NCI-H1930 (cell line): ENCODE measurements at regions not wholly inside any gene's neighbourhood (a gene's known extent, or its start where the extent isn't known, plus 50 kb on each side); places are given as distances from the start of the nearest gene placed in this dataset.
"Not testable (repeated sequence)": the region's sequence is repeated elsewhere in the genome, so short reads cannot be mapped to it uniquely, and the experiment has no call there.

Experiments
- DNase-seq, 2 experiments: peaks; one replicate each; lab custom pipeline; 2025; lab: John Stamatoyannopoulos, UW

DNA sequence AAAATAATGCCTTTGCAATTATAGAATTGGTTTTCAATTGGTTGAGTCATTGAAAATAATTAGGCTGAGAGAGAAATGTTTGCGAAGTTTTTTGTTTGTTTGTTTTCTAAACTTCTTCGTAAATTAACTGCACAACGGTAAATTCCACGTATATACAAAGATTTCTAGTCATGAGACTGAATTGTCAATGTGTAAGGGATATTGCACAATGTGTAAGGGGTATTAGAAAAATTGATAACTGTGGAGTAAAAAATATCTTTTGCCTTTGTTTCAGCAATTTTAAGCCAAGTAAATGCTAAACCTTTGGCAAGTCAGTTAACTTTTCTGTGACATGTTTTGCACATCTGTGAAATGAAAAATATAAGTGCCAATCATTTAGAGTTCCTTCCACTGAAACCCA lies 606.0 kb downstream of the TMEM182 start:
- no peak for DNase-seq

DNA sequence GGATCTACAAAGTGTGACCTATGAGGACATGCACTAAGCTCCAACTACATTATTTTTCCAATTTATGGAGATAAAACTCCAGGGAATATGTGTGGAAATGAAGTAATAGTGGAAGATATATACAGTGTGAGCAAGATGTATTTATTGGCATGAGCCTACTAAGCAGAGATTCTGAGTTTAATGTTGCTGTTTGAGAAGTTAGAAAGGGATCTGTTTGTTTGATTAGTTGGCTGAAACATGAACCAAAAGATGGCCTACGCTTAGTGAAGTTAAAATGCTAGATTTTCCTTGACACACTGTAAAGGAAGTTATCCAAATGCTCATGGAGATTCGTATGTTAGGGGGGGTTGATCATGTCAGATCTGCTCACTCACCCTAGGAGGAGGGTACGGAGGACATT lies 621.7 kb downstream of the TMEM182 start:
- no peak for DNase-seq

DNA sequence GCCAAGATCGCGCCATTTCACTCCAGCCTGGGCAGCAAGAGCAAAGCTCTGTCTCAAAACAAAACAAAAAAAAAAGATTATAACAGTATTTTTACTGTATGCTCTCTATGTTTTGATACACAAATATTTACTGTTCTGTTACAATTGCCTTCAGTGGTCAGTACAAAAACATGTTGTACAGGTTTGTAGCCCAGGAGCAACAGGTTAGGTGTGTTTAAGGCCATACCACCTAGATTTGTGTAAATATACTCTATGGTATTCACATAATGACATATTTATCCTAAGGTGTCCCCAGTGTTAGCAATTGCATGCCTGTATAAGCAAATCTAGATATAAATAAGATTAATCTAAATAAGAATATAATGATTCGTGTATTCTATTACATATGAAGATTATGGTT lies 625.0 kb downstream of the TMEM182 start:
- no peak for DNase-seq

DNA sequence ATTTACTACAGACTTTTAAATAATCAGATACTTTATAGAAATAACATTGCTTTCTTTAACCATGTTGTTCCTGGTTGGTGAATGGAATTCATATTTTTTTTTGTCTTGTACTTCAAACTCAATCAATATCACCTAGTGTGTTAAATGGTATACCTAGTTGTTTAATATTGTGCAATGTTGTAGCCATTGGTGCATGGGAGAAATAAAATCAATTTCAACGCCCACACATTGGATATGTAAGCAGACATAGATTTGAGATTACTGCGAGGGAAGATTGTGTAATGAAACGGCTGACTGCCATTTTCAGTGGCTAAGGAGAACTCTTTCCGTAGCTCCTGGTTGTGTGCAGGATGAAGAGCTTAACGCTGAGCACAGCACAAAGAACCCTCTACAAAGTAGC lies 626.1 kb downstream of the TMEM182 start:
- no peak for DNase-seq

DNA sequence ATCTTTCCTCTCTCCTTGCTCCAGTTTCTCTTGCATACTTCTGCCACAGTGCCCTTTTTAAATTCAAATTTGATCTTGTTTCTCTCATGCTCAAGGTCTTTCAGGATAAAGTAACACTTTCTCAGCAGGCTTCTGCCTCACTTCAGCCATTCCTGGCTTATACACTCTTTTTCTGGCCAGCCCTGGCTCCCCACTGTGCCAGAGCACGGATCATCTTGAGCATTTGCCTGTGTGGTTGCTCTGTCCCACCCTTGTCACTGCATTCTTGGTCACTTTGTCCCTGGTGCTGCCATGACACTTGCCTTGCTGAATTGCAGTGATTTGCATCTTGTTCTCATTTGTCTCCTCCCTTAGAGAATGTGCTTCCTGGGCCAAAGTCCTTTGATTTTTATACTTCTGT lies 634.3 kb downstream of the TMEM182 start:
- no peak for DNase-seq

DNA sequence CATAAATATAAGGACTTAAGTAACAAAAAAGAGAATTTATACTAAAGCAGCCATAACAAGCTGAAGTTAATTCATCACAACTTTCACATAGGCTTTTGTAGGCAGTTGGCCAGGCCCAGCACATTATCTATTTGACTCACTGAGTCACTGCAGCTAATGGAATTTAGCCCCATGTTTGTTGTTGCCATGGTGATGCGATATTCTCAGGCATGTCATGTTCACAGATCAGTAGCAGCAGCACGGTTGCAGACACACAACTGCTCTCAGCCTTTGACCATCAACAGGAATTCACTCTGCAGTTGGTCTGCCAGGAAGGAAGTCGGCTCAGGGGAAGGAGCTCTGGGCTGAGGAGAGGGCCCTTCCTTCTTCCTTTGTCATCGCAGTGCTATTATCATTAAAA lies 639.8 kb downstream of the TMEM182 start:
- DNase-seq = no peak

DNA sequence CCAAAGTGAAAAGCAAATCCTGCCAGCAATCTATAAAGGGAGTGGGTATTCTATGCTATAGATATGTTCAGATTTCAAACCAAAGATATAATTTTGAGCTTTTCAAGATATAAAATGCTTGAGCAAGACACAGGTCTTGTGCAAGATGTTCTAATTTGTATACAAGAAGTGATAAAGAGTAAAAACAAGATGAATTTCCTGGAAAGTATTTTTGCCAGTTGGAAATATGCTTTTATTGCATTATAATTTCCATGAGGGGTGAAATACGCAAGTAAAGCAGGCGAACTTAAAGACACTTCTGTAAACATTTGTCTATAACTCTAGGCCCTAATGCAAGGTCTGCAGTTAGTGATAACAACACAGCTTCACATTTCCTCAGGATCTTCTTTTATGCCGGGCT lies 640.5 kb downstream of the TMEM182 start:
- no peak for DNase-seq

DNA sequence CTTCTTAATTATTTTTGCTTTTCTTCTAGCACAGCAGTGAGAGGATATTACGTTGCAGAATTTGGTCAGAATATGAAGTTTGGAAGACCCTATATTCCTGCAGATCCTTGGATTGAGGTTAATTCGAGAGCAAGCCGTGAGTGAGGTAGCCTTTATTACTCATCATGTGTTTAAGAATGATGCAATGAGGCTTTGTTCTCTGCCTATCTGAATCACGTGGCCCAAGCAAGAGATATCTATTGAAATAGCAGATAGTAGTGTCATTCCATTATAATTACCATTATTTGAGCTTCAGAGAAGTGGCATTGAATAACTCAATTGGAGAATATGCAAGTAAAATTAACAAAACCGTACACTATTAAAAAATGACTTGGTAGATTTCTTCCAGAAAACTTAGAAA lies 641.1 kb downstream of the TMEM182 start:
- no peak for DNase-seq

DNA sequence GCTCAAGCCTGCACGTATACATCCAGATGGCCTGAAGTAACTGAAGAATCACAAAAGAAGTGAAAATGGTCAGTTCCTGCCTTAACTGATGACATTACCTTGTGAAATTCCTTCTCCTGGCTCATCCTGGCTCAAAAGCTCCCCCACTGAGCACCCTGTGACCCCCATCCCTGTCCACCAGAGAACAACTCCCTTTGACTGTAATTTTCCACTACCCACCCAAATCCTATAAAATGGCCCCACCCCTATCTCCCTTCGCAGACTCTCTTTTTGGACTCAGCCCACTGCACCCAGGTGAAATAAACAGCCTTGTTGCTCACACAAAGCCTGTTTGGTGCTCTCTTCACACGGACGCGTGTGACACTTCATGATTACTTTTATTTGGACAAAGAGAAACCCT lies 641.6 kb downstream of the TMEM182 start:
- not testable (repeated sequence) for DNase-seq

DNA sequence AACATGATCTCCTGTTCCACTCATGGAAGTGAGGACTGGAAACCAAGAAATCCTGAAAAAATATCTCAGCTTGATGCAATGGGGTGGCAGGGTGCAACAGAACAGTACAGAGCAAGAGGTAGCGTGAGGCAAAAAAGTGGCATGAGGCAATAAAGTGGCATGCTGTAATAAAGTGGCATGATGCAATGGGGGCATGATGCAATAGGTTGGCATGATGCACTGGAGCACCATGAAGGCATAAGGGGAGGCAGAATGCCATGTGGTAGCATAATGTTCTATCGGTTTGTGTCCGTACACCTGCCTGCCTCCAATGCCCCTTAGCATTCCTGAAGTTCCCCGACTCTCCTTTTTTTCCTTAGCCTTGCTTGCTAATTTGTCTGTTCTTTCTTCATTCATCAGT lies 648.4 kb downstream of the TMEM182 start:
- no peak for DNase-seq

DNA sequence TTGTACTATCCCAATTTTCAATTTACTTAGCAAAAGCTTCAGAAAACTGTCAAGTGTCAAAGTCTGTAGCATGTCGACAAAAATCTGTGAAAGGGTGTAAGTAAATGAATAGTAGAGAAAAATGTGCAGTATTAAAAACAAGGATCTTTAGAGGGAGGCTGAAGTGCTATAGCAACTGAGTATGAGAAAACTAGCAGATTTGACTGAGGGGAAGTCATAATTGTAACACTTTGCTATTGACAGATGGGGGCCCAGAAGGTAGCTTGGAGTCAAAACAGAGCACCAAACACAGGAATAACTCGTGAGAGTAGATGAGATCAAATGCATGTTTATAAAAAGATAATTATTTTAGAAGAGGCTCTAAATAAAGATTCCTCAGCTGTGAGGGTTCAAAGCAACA lies 657.7 kb downstream of the TMEM182 start:
- DNase-seq = no peak

DNA sequence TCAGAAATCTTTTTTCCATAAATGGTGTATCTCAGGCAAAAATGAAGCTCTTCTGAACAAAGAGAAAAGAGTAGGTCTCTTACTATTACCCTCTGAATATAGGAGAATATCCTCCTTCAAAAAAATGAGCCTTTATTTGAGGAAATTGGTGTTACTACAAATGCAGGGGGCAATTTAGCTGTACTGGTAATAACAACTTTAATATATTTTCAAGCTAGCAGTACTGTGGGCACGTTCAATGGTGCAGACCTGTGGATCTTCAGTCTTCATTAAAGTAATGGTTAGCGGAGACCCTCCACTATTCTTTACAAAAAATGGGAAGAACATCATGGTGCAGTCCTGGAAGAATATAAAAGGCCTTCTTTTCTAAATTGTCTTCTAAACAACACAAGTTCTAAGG lies 661.3 kb downstream of the TMEM182 start:
- no peak for DNase-seq

DNA sequence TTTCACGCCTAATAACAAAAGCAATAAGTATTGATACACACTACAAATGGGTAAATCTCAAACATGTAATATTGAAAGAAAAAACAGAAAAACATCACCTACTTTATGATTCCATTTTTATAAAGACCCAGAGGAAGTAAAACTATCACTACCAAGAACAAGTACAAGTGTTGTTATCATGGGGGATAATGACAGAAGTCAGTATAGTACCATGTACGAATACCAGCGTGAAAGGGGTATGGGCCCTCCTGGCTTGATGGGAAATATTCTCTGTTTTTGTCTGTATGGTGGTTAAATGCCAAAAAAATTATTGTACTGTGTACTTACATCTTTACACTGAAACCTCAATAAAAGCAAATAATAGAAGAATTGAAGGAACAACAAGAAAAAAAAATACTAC lies 665.7 kb downstream of the TMEM182 start:
- no peak for DNase-seq

DNA sequence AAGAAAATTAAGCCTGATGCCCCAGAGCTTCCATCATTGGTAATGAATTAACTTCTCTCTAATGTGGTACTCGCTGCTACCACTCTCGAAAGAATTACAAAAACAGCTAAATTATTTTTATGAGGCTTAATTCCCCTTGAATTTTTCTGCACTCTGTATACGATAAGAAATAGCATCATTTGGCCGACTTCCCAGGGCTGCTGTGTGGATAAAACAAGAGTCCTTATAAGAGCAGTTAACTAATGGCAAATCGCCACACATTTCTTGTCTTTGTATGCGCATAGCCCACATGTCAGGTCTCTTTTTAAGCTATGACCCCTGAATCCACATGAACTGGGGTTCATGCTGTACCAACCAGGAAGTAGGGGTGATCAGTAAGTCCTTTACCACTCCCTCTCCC lies 668.4 kb downstream of the TMEM182 start:
- DNase-seq = no peak

DNA sequence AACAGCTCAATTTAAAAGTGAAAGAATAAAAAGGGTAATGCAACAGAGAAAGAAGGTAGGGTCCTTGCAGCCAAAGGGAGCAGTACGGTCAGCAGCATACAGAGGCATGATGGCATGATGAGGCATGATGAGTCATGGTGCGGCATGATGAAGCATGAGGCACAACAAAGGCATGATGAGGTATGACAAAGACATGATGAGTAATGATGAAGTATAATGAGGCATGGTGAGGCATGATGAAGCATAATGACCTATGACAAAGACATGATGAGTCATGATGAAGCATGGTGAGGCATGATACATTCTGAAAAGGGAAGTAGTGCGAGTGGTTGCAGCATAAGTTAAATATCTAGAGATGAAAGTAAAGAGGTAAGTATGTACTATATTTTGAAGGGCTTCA lies 673.2 kb downstream of the TMEM182 start:
- DNase-seq = no peak

DNA sequence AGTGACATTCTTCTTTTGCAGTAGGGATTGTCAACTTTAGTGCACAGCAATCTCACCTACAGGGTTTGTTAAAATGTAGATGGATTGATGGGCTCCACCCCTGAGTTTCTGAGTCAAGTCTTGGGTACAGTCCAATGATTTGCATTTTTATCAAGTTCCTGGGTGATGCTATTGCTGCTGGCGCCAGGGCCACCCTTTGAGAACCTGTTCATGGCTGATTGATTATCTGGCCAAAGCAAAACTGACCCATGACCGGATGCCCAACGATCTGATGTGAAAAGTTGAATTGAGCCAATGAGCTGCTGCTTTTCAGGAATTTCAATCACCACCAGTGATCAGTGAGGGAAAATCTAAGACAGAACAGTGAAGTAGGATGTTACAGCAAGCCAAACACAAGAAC lies 675.3 kb downstream of the TMEM182 start:
- no peak for DNase-seq

DNA sequence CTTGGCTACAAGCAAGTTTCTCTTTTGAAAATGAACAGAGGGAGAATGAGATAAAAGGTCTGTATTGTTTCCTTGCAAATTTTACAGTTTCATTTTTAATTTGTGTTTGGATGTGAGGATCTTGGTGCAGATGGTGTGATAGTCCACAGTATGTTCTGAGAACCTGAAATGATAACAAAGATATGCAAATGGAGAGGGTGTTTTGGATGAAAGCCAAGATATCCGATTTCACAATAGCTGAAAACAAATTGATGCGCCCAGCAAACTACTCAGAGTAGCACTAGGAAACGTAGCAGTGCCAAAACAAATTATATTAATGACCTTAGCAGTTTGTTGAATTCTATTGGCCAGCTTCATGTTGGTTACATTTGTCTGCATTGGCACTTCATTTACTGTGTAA lies 683.5 kb downstream of the TMEM182 start:
- peak in 1 of 2 experiments; percentile 16 for DNase-seq

DNA sequence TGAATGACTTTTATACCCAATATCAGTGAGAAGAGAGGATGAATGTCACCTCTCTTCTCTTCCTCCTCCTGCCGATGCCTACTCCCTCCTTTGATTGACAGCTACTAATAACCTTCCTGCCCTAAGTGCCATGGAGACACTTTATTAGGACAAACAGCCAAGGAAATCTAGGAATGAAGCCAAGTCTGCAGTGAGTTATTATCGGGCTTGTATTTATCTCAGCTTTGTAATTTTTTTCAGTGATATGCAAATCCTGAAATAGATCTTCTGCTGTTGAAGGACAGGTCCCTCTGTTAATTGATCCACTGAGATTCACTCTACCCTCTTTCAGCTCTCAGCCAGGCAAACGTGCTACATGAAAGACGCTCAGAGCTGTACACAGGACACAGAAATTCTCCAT lies 686.7 kb downstream of the TMEM182 start:
- no peak for DNase-seq

DNA sequence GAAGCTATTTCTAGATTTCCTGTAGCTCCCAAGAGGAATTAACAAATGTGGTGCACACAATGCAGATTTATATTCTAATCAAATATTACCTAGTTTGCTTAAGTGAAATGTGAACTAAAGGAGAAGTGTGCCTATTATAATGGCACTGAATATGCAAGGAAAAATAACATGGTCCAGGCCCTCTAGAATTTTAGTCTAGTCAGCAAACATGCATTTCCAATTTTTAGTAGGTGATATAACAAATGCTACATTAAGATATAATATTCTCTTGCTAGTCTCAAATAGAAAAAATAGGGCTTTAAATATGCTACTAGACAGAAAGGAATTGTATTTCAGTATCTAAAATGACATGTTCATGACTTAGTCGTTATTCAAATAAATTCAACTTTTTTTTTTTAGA lies 689.5 kb downstream of the TMEM182 start:
- no peak for DNase-seq

DNA sequence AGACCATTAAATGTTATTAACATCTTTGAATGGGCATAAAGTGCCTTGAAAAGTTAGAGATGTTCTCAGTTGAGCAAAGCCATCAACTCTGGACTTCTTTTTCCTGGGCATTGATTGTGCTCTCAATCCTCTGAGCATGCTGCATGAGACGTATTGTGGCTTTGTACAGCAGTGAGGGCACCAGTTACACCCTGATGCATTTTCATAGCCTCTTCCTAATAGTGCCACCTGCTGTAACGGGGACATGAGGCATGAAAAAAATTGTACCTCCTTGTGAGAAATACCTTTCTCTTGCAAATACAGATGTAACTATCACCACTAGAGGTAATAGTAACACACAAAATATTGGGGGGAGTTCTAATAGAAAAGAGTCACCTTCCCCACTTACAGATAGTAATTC lies 697.5 kb downstream of the TMEM182 start:
- no peak for DNase-seq

DNA sequence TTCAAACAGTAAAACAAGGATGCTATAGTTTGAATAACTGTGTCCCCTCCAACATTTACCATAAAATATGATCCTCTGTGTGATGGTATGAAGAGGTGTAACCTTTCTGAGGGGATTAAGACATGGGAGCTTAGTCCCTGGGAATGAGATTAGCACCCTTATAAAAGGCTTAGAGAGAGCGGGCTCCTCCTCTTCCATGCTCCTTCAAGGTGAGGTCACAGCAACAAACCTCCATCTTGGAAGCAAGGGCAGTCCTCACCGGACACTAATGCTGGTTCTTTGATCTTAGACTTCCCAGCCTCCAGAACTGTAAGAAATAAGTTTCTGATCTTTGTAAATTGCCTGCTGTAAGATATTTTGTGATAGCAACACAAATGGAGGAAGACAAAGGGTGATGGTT lies 700.3 kb downstream of the TMEM182 start:
- DNase-seq = no peak

DNA sequence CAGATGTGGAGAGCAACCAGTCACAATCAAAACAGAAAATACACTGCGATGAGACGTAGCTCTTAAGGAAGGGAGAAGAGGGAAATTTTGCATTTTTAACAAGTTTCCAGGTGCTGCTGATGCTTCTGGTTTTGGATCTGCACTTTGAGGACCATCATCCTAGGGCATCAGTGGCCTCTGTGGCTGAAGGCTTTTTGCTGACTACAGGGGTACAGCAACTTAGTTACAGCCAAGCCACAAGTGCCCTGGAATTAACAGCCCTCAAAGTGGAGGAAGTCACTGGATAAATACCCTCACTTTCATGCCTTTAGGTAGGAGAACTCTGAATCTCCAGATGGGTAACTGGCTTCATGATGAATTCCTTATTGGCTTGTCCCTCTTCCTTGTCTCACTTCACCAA lies 700.9 kb downstream of the TMEM182 start:
- DNase-seq = no peak

DNA sequence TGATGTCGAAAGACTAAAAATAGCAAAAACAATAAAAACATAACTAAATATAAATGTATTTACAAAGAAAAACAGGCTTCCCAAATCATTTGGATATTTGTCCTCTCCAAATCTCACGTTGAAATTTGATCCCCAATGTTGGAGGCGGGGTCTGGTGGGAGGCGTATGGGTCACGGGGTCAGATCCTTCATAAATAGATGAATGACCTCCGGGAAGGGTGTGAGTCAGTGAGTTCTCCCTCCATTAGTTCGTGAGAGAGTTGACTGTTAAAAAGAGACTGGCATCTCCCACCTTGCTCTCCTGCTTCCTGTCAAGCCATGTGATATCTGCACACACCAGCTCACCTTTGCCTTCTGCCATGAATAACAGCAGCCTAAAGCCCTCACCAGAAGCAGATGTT lies 703.0 kb downstream of the TMEM182 start:
- DNase-seq = no peak

DNA sequence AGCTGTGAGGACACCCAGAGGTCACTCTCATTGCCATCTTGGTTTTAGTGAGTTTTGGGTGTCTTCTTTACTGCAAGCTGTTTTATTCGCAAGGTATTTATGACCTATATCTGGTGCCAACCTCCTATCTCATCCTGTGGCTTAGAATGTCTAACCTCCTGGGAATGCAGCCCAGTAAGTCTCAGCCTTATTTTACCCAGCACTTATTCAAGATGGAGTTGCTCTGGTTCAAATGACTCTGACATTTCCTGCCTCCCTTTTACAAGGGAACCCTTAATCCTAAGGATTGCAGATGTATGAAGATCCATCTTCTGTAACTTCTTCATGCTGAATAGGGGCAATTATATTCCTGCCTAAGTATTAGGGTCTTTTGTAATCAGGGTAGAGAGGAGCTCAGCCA lies 708.0 kb downstream of the TMEM182 start:
- no peak for DNase-seq

DNA sequence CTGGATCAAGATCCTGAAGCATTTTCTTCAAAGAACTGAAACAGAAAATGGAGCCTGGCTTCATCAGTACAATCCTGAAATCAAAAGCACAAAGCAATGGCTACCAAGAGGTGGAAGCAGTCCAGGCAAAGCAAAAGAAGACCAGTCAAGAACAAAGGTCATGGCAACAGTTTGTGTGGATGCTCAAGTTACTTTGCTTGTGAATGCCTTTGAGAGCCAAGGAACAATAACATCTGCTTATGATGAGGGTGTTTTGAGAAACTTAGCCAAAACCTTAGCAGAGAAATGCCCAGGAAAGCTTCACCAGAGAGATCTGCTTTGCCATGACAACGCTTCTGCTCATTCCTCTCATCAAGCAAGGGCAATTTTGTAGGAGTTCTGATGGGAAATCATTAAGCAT lies 723.1 kb downstream of the TMEM182 start:
- no peak for DNase-seq
